Left lobe of liver (tissue), 2 donors: ENCODE measurements at regions not wholly inside any gene's neighbourhood (a gene's known extent, or its start where the extent isn't known, plus 50 kb on each side); places are given as distances from the start of the nearest gene placed in this dataset.

ENCODE experiments used
- ATAC-seq: fragments of 200-7000 bp; cut with Tn5 transposase; one replicate; pipeline ENCODE4 v1.9.1; 2020; ENCODE audit warnings: mild to moderate bottlenecking, moderate library complexity
- DNase-seq: peaks from one replicate; pipeline ENCODE4 v3.0.0-alpha.2; 2020; ENCODE audit warnings: low spot score
- donor health status: DM: no; HTN: no; CAD: no; lungs with moderate emphysema.
- donor health status: DM: no; HTN: yes; CAD: no.

- no peak for DNase-seq
- ATAC-seq = peak; percentile 56
Measured at GRCh38 chr5:6274846-6275543, 103.4 kb downstream of the MED10 start.

- ATAC-seq (no peak), DNase-seq (no peak)
Measured at GRCh38 chr5:6273749-6274148, 104.6 kb downstream of the MED10 start.

- no peak for ATAC-seq
Measured at GRCh38 chr5:6273090-6273735, 105.1 kb downstream of the MED10 start.

GRCh38 chr5:6269925-6270324 is 108.4 kb downstream of the MED10 start:
- no peak for ATAC-seq

More at GRCh38 chr5:6273090-6273735, 105.1 kb downstream of the MED10 start:
- DNase-seq = no peak

GRCh38 chr5:6266671-6267197 is 111.6 kb downstream of the MED10 start:
- ATAC-seq = no peak
- DNase-seq = no peak

More at GRCh38 chr5:6269925-6270324, 108.4 kb downstream of the MED10 start:
- DNase-seq = no peak

DNA sequence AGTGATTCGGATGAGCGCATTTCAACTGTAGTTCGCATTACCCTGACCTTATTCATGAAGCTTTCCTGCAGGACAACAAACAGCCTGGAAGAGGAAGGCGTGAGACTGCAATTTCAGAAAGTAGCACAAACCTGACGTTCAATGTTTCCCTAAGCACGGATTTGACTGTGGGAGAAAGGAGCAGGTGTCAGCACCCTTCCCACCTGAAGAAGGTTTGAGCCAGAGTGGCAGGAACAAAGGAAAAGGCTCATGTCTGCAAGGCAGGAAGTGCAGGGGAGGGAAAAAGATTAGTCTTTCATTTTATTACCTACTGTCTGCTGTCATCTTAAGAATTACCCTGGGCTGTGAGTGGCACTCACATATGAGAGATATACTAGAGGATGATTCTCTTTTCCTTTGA is 114.0 kb downstream of the MED10 start:
- no peak for ATAC-seq
- no peak for DNase-seq

- ATAC-seq = no peak
- DNase-seq = no peak
Measured at GRCh38 chr5:6262651-6263363, 115.5 kb downstream of the MED10 start.

GRCh38 chr5:6261668-6262067 is 116.7 kb downstream of the MED10 start:
- ATAC-seq = no peak
- no peak for DNase-seq

DNA sequence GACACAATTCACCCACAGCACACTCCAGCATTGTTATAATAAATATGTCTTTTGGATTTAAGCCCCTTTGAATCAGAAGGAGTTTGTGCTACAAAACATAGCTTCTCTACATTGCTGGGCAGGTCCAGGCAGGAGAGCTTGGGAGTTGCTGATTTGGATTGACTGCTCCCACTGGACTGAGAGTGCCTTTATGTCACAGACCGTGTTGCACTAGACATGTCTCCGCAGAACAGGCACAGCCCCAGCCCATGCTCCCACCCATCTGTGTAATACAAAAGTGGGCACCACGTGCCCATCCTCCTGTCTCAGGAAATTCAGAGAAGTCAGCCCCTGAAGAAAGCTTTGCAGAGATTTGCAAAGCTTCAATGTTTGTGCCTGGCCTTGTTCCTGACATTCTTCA is 117.1 kb downstream of the MED10 start:
- no peak for ATAC-seq

GRCh38 chr5:6260846-6261245 is 117.5 kb downstream of the MED10 start:
- DNase-seq = no peak
- no peak for ATAC-seq

More for the DNA sequence above, 117.1 kb downstream of the MED10 start:
- DNase-seq = no peak

GRCh38 chr5:6256901-6257300 is 121.4 kb downstream of the MED10 start:
- DNase-seq (no peak), ATAC-seq (no peak)

- ATAC-seq (no peak), DNase-seq (no peak)
Measured at GRCh38 chr5:6255956-6256355, 122.4 kb downstream of the MED10 start.

- ATAC-seq (no peak), DNase-seq (no peak)
Measured at GRCh38 chr5:6253846-6254245, 124.5 kb downstream of the MED10 start.

DNA sequence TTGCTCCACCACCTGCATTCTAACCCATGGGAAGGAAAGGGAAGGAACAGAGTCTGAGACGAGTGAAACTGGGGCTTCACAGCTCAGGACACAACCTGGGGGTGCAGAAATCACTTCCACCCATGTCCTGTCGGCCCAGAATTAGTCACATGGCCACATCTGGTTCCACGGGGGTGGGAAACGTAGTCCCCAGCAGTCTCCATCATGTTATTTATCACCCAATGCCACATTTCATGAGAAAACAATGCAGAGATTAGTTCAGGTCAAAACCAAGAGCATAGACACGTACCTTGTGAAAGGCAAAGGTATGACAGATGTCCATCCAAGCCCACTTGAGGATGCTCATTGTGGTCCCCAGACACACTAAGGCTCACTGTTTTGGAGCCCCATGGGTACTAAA is 125.1 kb downstream of the MED10 start:
- DNase-seq (no peak), ATAC-seq (no peak)

GRCh38 chr5:6252581-6252980 is 125.8 kb downstream of the MED10 start:
- no peak for DNase-seq
- ATAC-seq = no peak

DNA sequence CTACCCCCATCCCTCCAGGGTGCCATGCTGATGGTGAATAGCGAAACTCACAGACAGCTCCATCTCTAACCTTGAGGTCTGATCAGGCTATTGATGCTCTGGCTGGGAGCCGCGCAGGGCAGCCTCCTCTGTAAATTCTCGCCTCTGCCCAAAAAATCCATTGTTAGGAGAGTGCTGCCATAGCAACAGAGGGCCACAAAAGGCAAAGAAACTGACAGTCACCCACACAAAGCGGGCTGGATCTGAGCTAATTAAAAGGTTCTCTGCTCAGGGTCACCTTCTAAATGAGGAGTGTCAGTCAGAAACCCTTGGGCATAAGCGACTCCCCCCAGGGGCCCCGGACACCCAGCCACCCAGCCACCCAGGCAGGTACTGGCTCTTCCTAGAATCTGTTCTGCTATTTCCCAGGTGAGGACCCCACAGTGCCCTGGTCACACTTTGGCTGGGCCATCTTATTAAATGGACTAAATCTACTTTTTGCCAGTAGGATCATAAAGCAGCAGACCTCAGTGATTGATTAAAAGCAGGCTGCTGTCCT is 126.7 kb downstream of the MED10 start:
- ATAC-seq (no peak), DNase-seq (no peak)

DNA sequence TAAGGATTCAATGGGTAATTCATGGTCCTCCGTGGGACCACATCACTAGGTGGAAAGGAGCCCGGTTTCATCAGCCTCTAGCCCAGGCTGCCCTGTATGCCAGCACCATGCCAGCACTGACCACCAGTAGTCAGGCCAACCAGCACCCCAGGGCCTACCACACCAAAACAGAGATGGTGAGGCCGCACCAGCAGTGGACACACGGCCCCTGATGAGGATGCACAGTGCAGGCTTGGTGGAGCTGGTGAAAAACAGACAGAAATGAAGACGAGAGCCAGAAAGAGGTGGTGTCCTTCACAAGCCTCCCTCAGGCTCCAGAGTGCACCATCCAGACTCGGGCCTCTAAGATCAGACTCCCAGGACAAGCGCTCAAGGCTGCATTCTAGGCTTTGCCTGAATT is 128.2 kb downstream of the MED10 start:
- ATAC-seq (no peak), DNase-seq (no peak)

DNA sequence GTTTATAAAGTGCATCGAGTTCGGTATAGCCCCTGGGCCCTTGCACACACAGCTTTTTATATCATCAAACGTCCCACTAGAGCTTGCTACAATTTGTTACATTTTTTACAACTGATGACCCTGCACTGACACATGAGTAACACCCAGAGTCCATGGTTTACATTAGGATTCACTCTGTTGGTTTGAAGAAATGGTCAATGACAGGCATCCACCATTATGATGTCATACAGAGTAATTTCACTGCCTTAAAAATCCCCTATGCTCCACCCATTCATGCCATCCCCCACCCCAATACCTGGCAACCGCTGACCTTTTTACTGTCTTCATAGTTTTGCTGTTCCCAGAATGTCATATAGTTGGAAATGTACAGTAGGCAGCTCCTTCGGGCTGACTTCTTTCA is 130.2 kb downstream of the MED10 start:
- ATAC-seq = no peak
- DNase-seq = no peak

DNA sequence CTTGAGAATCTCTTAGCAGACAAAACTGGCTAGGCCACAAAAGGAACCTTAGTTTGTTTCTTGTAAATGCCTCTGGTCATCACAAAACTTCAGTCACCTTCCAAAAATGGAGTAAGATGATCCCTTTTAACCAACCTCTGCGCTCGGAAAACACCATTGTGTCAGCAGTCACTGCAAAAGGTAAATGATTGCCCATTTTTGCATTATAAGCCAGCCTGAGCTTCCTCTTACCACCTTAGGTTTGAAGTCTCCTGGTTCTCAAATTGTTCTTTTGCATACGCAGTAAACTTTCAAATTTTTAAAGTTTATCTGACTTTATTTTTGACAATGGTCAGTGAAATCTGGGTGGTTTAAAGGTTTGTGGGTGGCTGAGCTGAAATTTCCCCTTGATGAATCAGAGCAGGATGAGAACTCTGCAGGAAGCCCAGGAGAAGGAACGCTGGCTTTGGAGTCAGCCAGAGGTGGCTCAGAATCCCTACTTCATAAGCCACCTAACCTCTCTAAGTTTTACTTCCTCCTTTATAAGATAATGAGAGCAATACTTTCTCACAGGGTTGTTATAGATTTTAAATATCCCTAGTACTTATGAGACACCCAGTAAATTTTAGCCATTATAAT is 131.4 kb downstream of the MED10 start:
- ATAC-seq (no peak), DNase-seq (no peak)

- no peak for DNase-seq
- no peak for ATAC-seq
Measured at GRCh38 chr5:6244339-6244714, 134.0 kb downstream of the MED10 start.

DNA sequence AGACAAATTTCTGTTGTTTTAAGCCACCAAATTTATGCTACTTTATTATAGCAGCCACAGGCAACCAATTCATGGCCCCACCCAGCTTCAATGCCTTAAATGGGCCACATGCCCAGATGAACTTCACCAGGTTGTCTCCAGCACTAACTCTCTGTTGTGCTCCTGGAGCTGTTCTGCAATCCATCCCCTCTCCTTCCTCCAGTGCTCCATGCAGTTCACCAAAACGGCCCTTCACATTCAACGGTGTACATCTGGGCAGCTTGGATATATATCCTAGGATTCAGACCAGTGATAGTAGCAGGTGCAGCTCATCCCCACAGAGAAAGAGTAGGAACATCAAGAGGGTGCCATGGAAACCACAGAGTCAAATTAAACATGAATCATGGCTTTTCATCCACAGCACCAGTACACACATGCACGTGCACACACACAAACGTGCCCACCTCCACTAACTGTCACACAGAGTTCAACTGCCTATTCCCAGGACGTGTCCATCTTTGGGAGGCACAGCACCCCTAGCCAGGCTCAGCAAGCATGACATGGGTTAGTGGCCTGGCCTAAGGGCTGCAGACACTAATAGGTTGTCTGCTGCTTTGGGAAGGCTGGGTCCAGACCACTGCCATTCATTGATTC is 134.5 kb downstream of the MED10 start:
- no peak for ATAC-seq

More for the DNA sequence above, 134.5 kb downstream of the MED10 start:
- DNase-seq = no peak
